ENCODE measurements at regions not wholly inside any gene's neighbourhood (a gene's known extent, or its start where the extent isn't known, plus 50 kb on each side); places are given as distances from the start of the nearest gene placed in this dataset.

GRCh38 chr2:180621941-180622918 lies 358.2 kb upstream of the UBE2E3 start:
- no peak overlapping the region for H2AFZ ChIP-seq (ENCODE audit: low read length)
- H2BK5ac ChIP-seq (ENCODE audit: insufficient read length, low read length): no peak overlapping the region
- Mint-ChIP-seq H3K27me3 (ENCODE audit: low read depth) (no peaks in the 10 kb centered on the region), H3K27ac (no peak overlapping the region), H3K36me3 (ENCODE audit: insufficient read depth in 1 of 3, low read depth in 3 of 3) (peaks cover 0 to 2% (median 0%) of the 10 kb centered on the region in 3 experiments; a peak in 1 of 7 replicates), H3K4me1 (no peaks in the 10 kb centered on the region), H3K9me3 (peaks cover 0 to 2% of the 10 kb centered on the region in 2 experiments; a peak in 3 of 5 replicates), H3K4me3 (no peak overlapping the region)
- H3K27ac ChIP-seq (ENCODE audit: insufficient read length, low read depth, low read length): no peak overlapping the region
- no peak overlapping the region for H3K56ac ChIP-seq (ENCODE audit: insufficient read length, low read depth, low read length)
- no peak for TF ChIP-seq CTCF (conservative IDR thresholded peaks at IDR 0.05)
- H3K9ac ChIP-seq (ENCODE audit: extremely low read depth, insufficient read length, low read length): no peak overlapping the region
- no peak overlapping the region for H3K14ac ChIP-seq (ENCODE audit: insufficient read depth, low read length)
- no peak overlapping the region for H2BK12ac ChIP-seq (ENCODE audit: insufficient read length, low read depth, low read length)
- H4K20me1 ChIP-seq (ENCODE audit: control insufficient read depth, insufficient read depth, insufficient read length): no peaks in the 10 kb centered on the region
- no peaks in the 10 kb centered on the region for H3K4me1 ChIP-seq (ENCODE audit: insufficient read depth, low read length)
- H4K91ac ChIP-seq (ENCODE audit: insufficient read length, low read depth, low read length): no peak overlapping the region
- no CpG with 5 or more reads among the region's 3 CpGs for WGBS (ENCODE audit: extremely low coverage, insufficient read length, low lambda C conversion rate)
- no peak overlapping the region for H2BK120ac ChIP-seq (ENCODE audit: low read depth, low read length, poor library complexity, severe bottlenecking)
- no peak overlapping the region for H3K18ac ChIP-seq (ENCODE audit: insufficient read length, low read depth, low read length)
- no peak overlapping the region for H4K5ac ChIP-seq (ENCODE audit: insufficient read length, low read depth, low read length)
- no peaks in the 10 kb centered on the region for H3K79me1 ChIP-seq (ENCODE audit: insufficient read depth, low read depth, low read length, poor library complexity, severe bottlenecking)
- no peak overlapping the region for H3K23ac ChIP-seq (ENCODE audit: insufficient read length, low read depth, low read length)
- no peak overlapping the region for H2BK20ac ChIP-seq (ENCODE audit: low read depth, low read length, poor library complexity, severe bottlenecking)
- no peaks in the 10 kb centered on the region for H3K9me3 ChIP-seq (ENCODE audit: control insufficient read depth, low read depth, low read length)
- no peak overlapping the region for H4K8ac ChIP-seq (replicated peaks; ENCODE audit: insufficient read length, low read depth, low read length)
- no peaks in the 10 kb centered on the region for H3K23me2 ChIP-seq (ENCODE audit: insufficient read length, low read depth, low read length, poor library complexity, severe bottlenecking)
- H3K4me2 ChIP-seq (ENCODE audit: insufficient read depth, insufficient read length, low read length): no peak overlapping the region
- no peaks in the 10 kb centered on the region for H3K27me3 ChIP-seq (ENCODE audit: insufficient read depth, low read length)
- no peaks in the 10 kb centered on the region for H3K79me2 ChIP-seq (ENCODE audit: insufficient read depth, low read length)
- no peak overlapping the region for H2BK15ac ChIP-seq (ENCODE audit: low read depth, low read length)
- no peak overlapping the region for H3K4ac ChIP-seq (ENCODE audit: low read depth, low read length)
- H2AK5ac ChIP-seq (ENCODE audit: insufficient read length, low read length): no peak overlapping the region
- DNase-seq: no peak
- H3T11ph ChIP-seq (ENCODE audit: low read length): no peak overlapping the region

All from H9 (cell line).